Natural killer cell (primary cell): ENCODE measurements at regions not wholly inside any gene's neighbourhood (a gene's known extent, or its start where the extent isn't known, plus 50 kb on each side); places are given as distances from the start of the nearest gene placed in this dataset.
"Not testable (repeated sequence)": the region's sequence is repeated elsewhere in the genome, so short reads cannot be mapped to it uniquely, and the experiment has no call there.

Experiments used
- ATAC-seq, 3 donors: fragments of 150-1000 bp in 2 of 3; fragments of 200-7000 bp in 1 of 3; cut with Tn5 transposase; 1 replicate in 1 of 3; 2 replicates in 2 of 3; pipeline ENCODE4 v1.10.0; 2021; ENCODE audit warnings: mild to moderate bottlenecking in 2 of 3, moderate library complexity in 2 of 3
- DNase-seq, 2 donors: peaks; one replicate each; pipeline versions ENCODE4 v3.0.0 to v3.0.0-alpha.2; 2013 to 2021; ENCODE audit warnings: mixed read lengths in 1 of 2
- H3K27ac ChIP-seq: one replicate; pipeline ENCODE4 v1.5.1; 2013; ENCODE audit warnings: mild to moderate bottlenecking, low read length
- H3K27me3 ChIP-seq: one replicate; pipeline ENCODE4 v1.6.1; 2013; ENCODE audit warnings: low read length; ENCODE audit not compliant: control insufficient read depth, insufficient read depth
- H3K36me3 ChIP-seq: one replicate; pipeline ENCODE4 v1.6.1; 2013; ENCODE audit warnings: low read length; ENCODE audit not compliant: control insufficient read depth, insufficient read depth
- H3K4me1 ChIP-seq: one replicate; pipeline ENCODE4 v1.6.1; 2013; ENCODE audit warnings: low read length; ENCODE audit not compliant: control insufficient read depth, insufficient read depth
- H3K4me3 ChIP-seq: one replicate; pipeline ENCODE4 v1.5.1; 2013; ENCODE audit warnings: low read length
- H3K9me3 ChIP-seq: one replicate; pipeline ENCODE4 v1.6.1; 2013; ENCODE audit warnings: low read length; ENCODE audit not compliant: control insufficient read depth, insufficient read depth
- H3K27ac Mint-ChIP-seq, 2 donors: one replicate each; pipeline ENCODE4 v1.8.0; 2022; ENCODE audit warnings: mild to moderate bottlenecking in 2 of 2, mixed read lengths in 2 of 2, moderate library complexity in 1 of 2
- H3K27me3 Mint-ChIP-seq, 2 donors: one replicate each; pipeline ENCODE4 v1.8.0; 2022; ENCODE audit warnings: low read depth in 2 of 2, mixed read lengths in 2 of 2
- H3K36me3 Mint-ChIP-seq: one replicate; pipeline ENCODE4 v1.8.0; 2022; ENCODE audit warnings: mixed read lengths
- H3K4me1 Mint-ChIP-seq, 2 donors: one replicate each; pipeline ENCODE4 v1.8.0; 2022; ENCODE audit warnings: mixed read lengths in 2 of 2
- H3K4me3 Mint-ChIP-seq: one replicate; pipeline ENCODE4 v1.8.0; 2022; ENCODE audit warnings: mild to moderate bottlenecking, moderate library complexity, mixed read lengths
- H3K9me3 Mint-ChIP-seq, 2 donors: one replicate each; pipeline ENCODE4 v1.8.0; 2022; ENCODE audit warnings: mixed read lengths in 2 of 2
- CTCF ChIP-seq: fragments of 200-600 bp; IDR thresholded peaks from one replicate; pipeline ENCODE4 v1.8.0; 2022; ENCODE audit warnings: antibody characterized with exemption
- WGBS: methylation state at CpG from one replicate; pipeline ENCODE4 v1.1.7; 2013; ENCODE audit warnings: missing lambda C conversion rate; ENCODE audit not compliant: insufficient coverage; 5-methylcytosine and 5-hydroxymethylcytosine counted together
- intact Hi-C: fragments of 100-400 bp; cut with micrococcal nuclease; formaldehyde crosslinking; loops from one replicate; pipeline ENCODE4 v1.14.2; 2022

- Histone ChIP-seq H3K4me3 (no peak overlapping the region), H3K36me3 (no peaks in the 10 kb centered on the region), H3K9me3 (no peaks in the 10 kb centered on the region), H3K27ac (no peak overlapping the region), H3K27me3 (no peaks in the 10 kb centered on the region), H3K4me1 (no peaks in the 10 kb centered on the region)
- Mint-ChIP-seq H3K27ac (no peak overlapping the region), H3K4me1 (no peaks in the 10 kb centered on the region), H3K27me3 (peaks cover 5 to 7% of the 10 kb centered on the region in 2 donors), H3K4me3 (no peak overlapping the region), H3K36me3 (no peaks in the 10 kb centered on the region), H3K9me3 (no peaks in the 10 kb centered on the region)
- intact Hi-C loops = no loop called here
- DNase-seq = no peak
- no peak for TF ChIP-seq CTCF
- WGBS = 87% methylated on average over 13 of the region's 13 CpGs
- ATAC-seq = no peak
Measured at GRCh38 chr17:27956601-27957445, 63.7 kb upstream of the LYRM9 start.

GRCh38 chr17:27957446-27957793 is 64.3 kb upstream of the LYRM9 start:
- H3K27me3 ChIP-seq, H3K4me3 Mint-ChIP-seq, H3K9me3 Mint-ChIP-seq, H3K4me1 ChIP-seq, H3K27ac ChIP-seq, H3K27ac Mint-ChIP-seq, H3K27me3 Mint-ChIP-seq, H3K36me3 ChIP-seq, H3K36me3 Mint-ChIP-seq, ATAC-seq, H3K9me3 ChIP-seq, intact Hi-C loops, H3K4me3 ChIP-seq, H3K4me1 Mint-ChIP-seq, DNase-seq: not testable (repeated sequence)
- WGBS = 94% methylated on average over 4 of the region's 4 CpGs

- Histone ChIP-seq H3K4me1 (no peaks in the 10 kb centered on the region), H3K27ac (no peak overlapping the region), H3K4me3 (no peak overlapping the region), H3K9me3 (no peaks in the 10 kb centered on the region), H3K27me3 (no peaks in the 10 kb centered on the region), H3K36me3 (no peaks in the 10 kb centered on the region)
- Mint-ChIP-seq H3K36me3 (no peaks in the 10 kb centered on the region), H3K27me3 (no peaks in the 10 kb centered on the region), H3K4me3 (no peak overlapping the region), H3K27ac (no peak overlapping the region), H3K4me1 (no peaks in the 10 kb centered on the region), H3K9me3 (no peaks in the 10 kb centered on the region)
- 65% methylated on average over 1 of the region's 3 CpGs for WGBS
- intact Hi-C loops = no loop called here
- no peak for ATAC-seq
- no peak for DNase-seq
- no peak for TF ChIP-seq CTCF
Measured at GRCh38 chr17:27958708-27959381, 65.7 kb upstream of the LYRM9 start.

- TF ChIP-seq CTCF = no peak
- no peak for ATAC-seq
- H3K4me1 ChIP-seq = no peaks in the 10 kb centered on the region
Measured at GRCh38 chr17:27959382-27959709, 66.2 kb upstream of the LYRM9 start.

More at GRCh38 chr17:27959382-27959709, 66.2 kb upstream of the LYRM9 start:
- no peak overlapping the region for H3K4me3 Mint-ChIP-seq
- Histone ChIP-seq H3K36me3 (no peaks in the 10 kb centered on the region), H3K27me3 (no peaks in the 10 kb centered on the region), H3K27ac (no peak overlapping the region), H3K4me3 (no peak overlapping the region), H3K9me3 (no peaks in the 10 kb centered on the region)
- intact Hi-C loops = no loop called here
- WGBS = 79% methylated on average over 5 of the region's 5 CpGs
- no peaks in the 10 kb centered on the region for H3K9me3 Mint-ChIP-seq
- H3K27me3 Mint-ChIP-seq = no peaks in the 10 kb centered on the region
- H3K4me1 Mint-ChIP-seq = no peaks in the 10 kb centered on the region
- H3K27ac Mint-ChIP-seq = no peak overlapping the region
- no peaks in the 10 kb centered on the region for H3K36me3 Mint-ChIP-seq
- DNase-seq = no peak
